GM12872 (cell line): ENCODE measurements at regions not wholly inside any gene's neighbourhood (a gene's known extent, or its start where the extent isn't known, plus 50 kb on each side); places are given as distances from the start of the nearest gene placed in this dataset.

Experiments
- CTCF ChIP-seq: IDR thresholded peaks from 3 replicates; pipeline ENCODE4 v1.5.1; 2011; ENCODE audit warnings: low read depth, mild to moderate bottlenecking, low read length, moderate library complexity; ENCODE audit not compliant: insufficient read depth

DNA sequence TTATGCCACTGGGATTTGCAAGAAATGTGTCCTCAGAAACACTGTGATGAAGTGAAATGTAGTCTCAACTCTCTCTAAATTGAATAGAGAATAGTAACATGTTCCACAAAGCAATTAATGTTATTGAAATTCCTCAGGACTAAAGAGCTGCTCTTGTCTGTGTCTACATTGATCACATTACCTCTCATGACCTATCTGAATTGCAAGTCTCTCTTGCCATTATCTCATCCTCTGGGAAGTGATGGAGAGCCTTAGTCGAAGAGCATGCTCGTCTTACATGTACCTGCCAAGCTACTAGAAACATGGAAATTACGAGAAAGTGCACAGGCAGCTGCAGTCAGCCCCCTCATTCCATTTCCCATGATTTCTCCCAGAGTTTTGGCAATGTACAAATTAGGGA, 561.1 kb upstream of the ZNF804A start:
- TF ChIP-seq CTCF: no peak

DNA sequence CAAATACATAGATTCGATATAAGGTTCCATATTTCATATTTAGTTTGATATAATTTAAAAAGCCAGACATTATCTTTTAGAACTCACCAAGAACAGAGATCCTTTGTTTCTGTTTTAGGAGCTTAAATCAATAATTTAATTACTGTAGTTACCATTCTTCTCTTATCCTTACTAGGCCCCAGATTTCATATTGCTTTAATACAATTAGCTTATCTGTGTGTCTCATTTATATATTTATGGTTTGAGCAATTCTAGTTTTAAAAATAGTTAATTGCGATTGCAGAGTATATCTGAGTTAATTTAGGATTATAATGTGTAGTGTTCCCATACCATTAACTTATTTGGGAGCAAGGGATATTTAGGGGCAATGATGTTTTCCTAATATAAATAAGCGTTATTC, 558.8 kb upstream of the ZNF804A start:
- TF ChIP-seq CTCF: no peak

GRCh38 chr2:184040230-184040629, 558.1 kb upstream of the ZNF804A start:
- TF ChIP-seq CTCF: no peak

DNA sequence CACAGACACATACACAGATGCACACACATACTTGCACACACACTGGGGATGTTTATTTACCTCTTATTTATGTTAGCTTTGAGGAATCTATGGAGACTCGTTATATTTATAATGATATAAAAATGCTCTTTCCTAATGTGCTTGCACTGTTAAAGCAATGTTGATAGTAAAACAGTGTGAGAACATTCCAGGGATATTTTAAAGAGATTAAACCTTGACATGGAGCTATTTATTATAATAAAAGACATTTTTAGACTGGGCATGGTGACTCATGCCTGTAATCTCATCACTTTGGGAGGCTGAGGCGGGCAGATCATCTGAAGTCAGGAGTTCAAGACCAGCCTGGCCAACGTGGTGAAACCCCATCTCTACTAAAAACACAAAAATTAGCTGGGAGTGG, 557.3 kb upstream of the ZNF804A start:
- no peak for TF ChIP-seq CTCF

DNA sequence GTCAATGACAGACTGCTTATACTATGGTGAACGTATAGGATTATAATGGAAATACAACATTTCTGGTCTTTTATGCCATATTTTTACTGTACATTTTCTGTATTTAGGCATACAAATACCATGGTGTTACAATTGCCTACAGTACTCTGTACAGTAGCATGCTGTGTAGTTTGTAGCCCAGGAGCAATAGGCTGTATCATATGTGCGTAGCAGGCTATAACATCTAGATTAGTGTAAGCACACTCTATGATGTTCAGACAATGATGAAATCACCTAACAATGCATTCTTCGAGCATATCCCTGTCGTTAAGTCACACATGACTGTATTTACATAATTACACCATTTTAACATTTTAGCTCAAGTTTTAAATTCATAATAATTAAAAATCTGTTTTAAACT, 556.6 kb upstream of the ZNF804A start:
- no peak for TF ChIP-seq CTCF

DNA sequence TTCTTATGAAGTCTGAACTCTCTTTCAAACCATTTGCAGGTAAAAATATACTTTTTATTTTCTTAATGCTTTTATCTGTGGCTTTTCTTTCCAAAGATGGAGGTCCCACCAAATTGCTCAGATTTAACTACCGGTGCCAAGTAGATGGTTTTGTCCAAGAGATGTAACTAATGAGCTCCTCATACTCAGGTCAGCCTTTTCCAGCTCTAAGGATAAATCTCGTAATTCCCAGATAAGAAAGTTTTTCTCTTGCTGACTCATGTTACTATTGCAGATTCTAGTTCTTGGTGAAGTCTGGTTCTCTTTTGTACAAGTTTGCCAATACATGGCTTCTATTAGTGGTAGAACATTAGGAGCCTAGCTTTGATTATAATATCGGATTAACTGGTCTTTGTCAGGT, 550.8 kb upstream of the ZNF804A start:
- no peak for TF ChIP-seq CTCF

DNA sequence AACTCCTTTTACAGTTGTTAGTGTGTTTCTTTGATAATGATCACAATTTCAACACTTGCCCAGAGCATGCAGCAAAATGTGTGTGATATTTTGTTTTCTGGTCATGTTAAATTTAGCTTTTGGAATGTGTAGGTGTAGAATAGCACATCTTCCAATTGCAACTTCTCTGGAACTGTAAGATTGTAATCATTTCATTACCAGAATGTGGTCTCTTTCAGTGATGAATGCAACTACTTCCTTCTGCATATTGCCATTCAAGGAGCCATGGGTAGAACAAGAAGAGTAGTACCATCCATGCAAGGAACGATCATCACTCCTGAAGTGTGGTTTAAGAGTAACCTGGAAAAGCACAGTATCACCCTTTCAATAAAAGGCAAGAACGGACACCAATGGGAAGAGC, 548.8 kb upstream of the ZNF804A start:
- TF ChIP-seq CTCF: no peak

GRCh38 chr2:184053326-184053725, 545.0 kb upstream of the ZNF804A start:
- TF ChIP-seq CTCF: no peak
